HUES6 (cell line): ENCODE measurements at regions not wholly inside any gene's neighbourhood (a gene's known extent, or its start where the extent isn't known, plus 50 kb on each side); places are given as distances from the start of the nearest gene placed in this dataset.
"Not testable (repeated sequence)": the region's sequence is repeated elsewhere in the genome, so short reads cannot be mapped to it uniquely, and the experiment has no call there.

Experiments used
- H3K27ac ChIP-seq: 2 replicates; pipeline ENCODE4 v1.7.0; 2013; ENCODE audit warnings: low read depth, mild to moderate bottlenecking, low read length, inconsistent platforms
- H3K27me3 ChIP-seq: 2 replicates; pipeline ENCODE4 v1.6.1; 2013; ENCODE audit warnings: low read length; ENCODE audit not compliant: control insufficient read depth, insufficient read depth
- H3K36me3 ChIP-seq: 2 replicates; pipeline ENCODE4 v1.6.1; 2013; ENCODE audit warnings: low read length; ENCODE audit not compliant: control insufficient read depth, insufficient read depth
- H3K4me1 ChIP-seq: 2 replicates; pipeline ENCODE4 v1.6.1; 2013; ENCODE audit warnings: low read length; ENCODE audit not compliant: control insufficient read depth, insufficient read depth
- H3K4me3 ChIP-seq: 2 replicates; pipeline ENCODE4 v1.5.1; 2013; ENCODE audit warnings: low read depth, low read length
- H3K9ac ChIP-seq: one replicate; pipeline ENCODE4 v1.6.1; 2013; ENCODE audit warnings: mild to moderate bottlenecking, low read length
- H3K9me3 ChIP-seq: 2 replicates; pipeline ENCODE4 v1.6.1; 2013; ENCODE audit warnings: low read depth, low read length; ENCODE audit not compliant: control insufficient read depth, insufficient read depth

DNA sequence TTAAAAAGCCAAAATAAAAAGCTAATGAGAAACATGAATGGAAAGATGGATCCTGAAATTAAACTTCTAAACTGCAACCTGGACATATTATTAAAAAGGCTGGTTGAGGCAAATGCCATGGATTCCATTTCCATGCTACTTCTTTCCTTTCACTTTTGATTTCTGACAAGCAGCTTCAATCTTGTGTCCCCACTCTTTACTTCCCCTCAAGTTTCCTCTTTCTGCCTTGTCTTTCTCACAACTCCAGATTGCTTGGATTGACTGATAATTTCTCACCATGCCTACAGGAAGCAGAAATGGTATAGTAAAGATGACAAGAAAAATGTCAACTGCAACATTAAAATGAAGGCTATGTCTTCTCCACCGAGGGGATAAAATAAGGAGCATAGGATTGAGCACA lies 1136.7 kb downstream of the TUSC7 start:
- H3K4me1 ChIP-seq, result no peaks in the 10 kb centered on the region
- H3K36me3 ChIP-seq, result no peaks in the 10 kb centered on the region
- no peak overlapping the region for H3K9ac ChIP-seq
- H3K27ac ChIP-seq, result no peak overlapping the region
- H3K9me3 ChIP-seq, result no peaks in the 10 kb centered on the region
- H3K27me3 ChIP-seq, result no peaks in the 10 kb centered on the region
- H3K4me3 ChIP-seq, result no peak overlapping the region

DNA sequence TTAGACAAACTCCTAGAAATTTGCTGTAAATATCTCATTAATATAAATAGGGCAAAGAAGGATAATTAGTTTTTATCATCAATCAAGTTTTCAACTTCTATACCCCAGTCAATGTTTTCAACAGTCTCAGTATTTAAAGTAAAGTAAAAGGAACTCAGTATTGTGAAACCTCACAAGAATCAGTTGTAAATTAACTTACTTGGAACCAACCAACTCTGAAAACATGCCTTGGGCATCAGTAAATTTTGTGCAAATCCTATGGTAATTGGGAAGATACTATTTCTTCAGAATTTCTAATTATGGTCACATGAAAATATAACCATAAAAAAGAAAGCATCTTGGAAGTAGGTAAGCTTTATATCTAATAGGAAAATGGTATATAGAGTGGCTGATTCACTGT lies 1139.0 kb downstream of the TUSC7 start:
- H3K4me1 ChIP-seq, result no peaks in the 10 kb centered on the region
- no peaks in the 10 kb centered on the region for H3K36me3 ChIP-seq
- H3K27me3 ChIP-seq, result no peaks in the 10 kb centered on the region
- no peak overlapping the region for H3K27ac ChIP-seq
- H3K9me3 ChIP-seq, result 0 out of 2 replicates have a peak, but pooled peaks cover 3% of the 10 kb centered on the region
- no peak overlapping the region for H3K4me3 ChIP-seq
- H3K9ac ChIP-seq, result no peak overlapping the region

- H3K9ac ChIP-seq, result no peak overlapping the region
- H3K4me3 ChIP-seq, result no peak overlapping the region
- no peaks in the 10 kb centered on the region for H3K36me3 ChIP-seq
- H3K27me3 ChIP-seq, result no peaks in the 10 kb centered on the region
- H3K9me3 ChIP-seq, result 0 out of 2 replicates have a peak, but pooled peaks cover 3% of the 10 kb centered on the region
- H3K27ac ChIP-seq, result no peak overlapping the region
- no peaks in the 10 kb centered on the region for H3K4me1 ChIP-seq
Measured at GRCh38 chr3:117853923-117854668, 1144.5 kb downstream of the TUSC7 start.

DNA sequence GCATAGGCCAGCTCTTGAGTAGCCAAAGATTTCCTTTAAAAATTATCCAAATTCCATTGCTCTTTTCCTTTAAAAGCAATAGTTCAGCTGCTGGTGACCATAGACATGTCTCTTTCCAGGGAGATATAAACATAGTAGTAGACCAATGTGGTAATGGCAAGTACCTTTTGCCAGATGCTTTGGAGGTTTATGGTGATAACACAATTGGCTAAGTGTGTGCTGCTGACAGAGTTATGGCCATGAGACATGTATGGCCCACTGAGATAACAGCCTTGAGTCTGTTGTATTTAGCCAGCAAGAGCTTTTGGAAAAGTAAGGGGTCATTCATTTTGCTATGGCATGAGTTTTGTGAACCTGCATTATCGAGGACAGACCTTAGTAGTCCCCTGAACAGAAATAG lies 1146.8 kb downstream of the TUSC7 start:
- no peaks in the 10 kb centered on the region for H3K27me3 ChIP-seq
- no peaks in the 10 kb centered on the region for H3K4me1 ChIP-seq
- no peaks in the 10 kb centered on the region for H3K36me3 ChIP-seq
- no peak overlapping the region for H3K4me3 ChIP-seq
- no peak overlapping the region for H3K27ac ChIP-seq
- H3K9ac ChIP-seq, result no peak overlapping the region
- 0 out of 2 replicates have a peak, but pooled peaks cover 3% of the 10 kb centered on the region for H3K9me3 ChIP-seq

DNA sequence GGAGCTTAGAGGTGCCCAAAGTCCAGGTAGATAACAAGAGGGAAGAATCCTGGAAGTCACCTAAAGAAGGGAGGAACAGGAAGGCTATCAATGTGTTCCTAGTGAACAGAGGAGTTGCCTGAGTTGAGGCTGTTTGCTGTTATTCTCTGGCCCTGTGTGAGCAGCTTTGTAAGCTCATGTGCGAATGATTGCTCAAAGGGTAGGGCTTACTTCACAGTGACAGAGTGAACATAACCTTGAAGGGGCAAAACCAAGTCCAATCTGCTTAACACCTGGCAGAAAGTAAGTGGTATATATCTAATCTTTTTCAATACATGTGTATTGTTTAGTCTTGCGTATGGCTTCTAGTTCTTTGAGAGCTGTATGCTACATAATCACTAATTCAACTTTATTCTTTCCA lies 1153.6 kb downstream of the TUSC7 start:
- Histone ChIP-seq H3K4me3 (no peak overlapping the region), H3K36me3 (no peaks in the 10 kb centered on the region), H3K4me1 (no peaks in the 10 kb centered on the region), H3K27ac (no peak overlapping the region), H3K9me3 (no peaks in the 10 kb centered on the region), H3K9ac (no peak overlapping the region), H3K27me3 (no peaks in the 10 kb centered on the region)

GRCh38 chr3:117865338-117865737 lies 1155.8 kb downstream of the TUSC7 start:
- no peak overlapping the region for H3K9ac ChIP-seq
- no peaks in the 10 kb centered on the region for H3K9me3 ChIP-seq
- H3K4me1 ChIP-seq, result no peaks in the 10 kb centered on the region
- H3K27ac ChIP-seq, result no peak overlapping the region
- no peaks in the 10 kb centered on the region for H3K27me3 ChIP-seq
- no peak overlapping the region for H3K4me3 ChIP-seq
- H3K36me3 ChIP-seq, result no peaks in the 10 kb centered on the region

- Histone ChIP-seq H3K36me3 (no peaks in the 10 kb centered on the region), H3K27me3 (no peaks in the 10 kb centered on the region), H3K4me3 (no peak overlapping the region), H3K9me3 (no peaks in the 10 kb centered on the region), H3K27ac (no peak overlapping the region), H3K4me1 (peaks cover under 1% of the 10 kb centered on the region; the same call in 1 of the 2 replicates), H3K9ac (no peak overlapping the region)
Measured at GRCh38 chr3:117868766-117869165, 1159.2 kb downstream of the TUSC7 start.

GRCh38 chr3:117871934-117872333 lies 1162.4 kb downstream of the TUSC7 start:
- no peak overlapping the region for H3K4me3 ChIP-seq
- no peaks in the 10 kb centered on the region for H3K36me3 ChIP-seq
- peaks cover 10% of the 10 kb centered on the region for H3K4me1 ChIP-seq
- H3K9ac ChIP-seq, result no peak overlapping the region
- no peaks in the 10 kb centered on the region for H3K9me3 ChIP-seq
- H3K27ac ChIP-seq, result no peak overlapping the region
- H3K27me3 ChIP-seq, result no peaks in the 10 kb centered on the region

DNA sequence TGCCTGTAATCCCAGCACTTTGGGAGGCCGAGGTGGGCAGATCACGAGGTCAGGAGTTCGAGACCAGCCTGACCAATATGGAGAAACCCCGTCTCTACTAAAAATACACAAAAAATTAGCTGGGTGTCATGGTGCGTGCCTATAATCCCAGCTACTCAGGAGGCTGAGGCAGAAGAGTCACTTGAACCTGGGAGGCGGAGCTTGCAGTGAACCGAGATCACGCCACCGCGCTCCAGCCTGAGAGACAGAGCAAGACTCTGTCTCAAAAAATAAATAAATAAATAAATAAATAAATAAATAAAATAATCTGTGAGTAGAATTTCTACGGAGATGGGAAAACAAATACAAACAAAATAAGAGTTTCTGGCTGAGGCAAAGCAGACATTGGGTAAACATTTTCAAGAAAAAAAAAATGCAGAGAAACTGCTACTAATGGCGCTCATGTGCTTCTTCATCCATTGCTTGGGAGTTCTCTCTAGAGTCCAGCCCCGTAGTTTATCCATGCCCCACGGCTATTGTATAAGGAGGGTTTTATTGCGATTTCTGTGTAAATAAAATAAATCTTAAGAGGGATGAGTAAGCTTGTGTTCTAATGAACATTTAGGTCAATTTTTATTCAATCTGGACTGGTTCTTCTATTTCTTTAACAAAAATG lies 1161.9 kb downstream of the IGSF11 start:
- H3K36me3 ChIP-seq, H3K9me3 ChIP-seq, H3K9ac ChIP-seq, H3K27me3 ChIP-seq, H3K4me3 ChIP-seq, H3K27ac ChIP-seq: not testable (repeated sequence)
- H3K4me1 ChIP-seq, result peaks cover 10% of the 10 kb centered on the region

- Histone ChIP-seq H3K4me3 (no peak overlapping the region), H3K9ac (no peak overlapping the region), H3K27me3 (no peaks in the 10 kb centered on the region), H3K36me3 (no peaks in the 10 kb centered on the region), H3K27ac (no peak overlapping the region), H3K9me3 (no peaks in the 10 kb centered on the region), H3K4me1 (peaks cover 10% of the 10 kb centered on the region)
Measured at GRCh38 chr3:117873249-117873600, 1161.4 kb downstream of the IGSF11 start.

- Histone ChIP-seq H3K9me3 (no peaks in the 10 kb centered on the region), H3K4me3 (no peak overlapping the region), H3K4me1 (peaks cover 10% of the 10 kb centered on the region), H3K36me3 (no peaks in the 10 kb centered on the region), H3K27ac (no peak overlapping the region), H3K9ac (no peak overlapping the region), H3K27me3 (no peaks in the 10 kb centered on the region)
Measured at GRCh38 chr3:117874028-117874690, 1160.5 kb downstream of the IGSF11 start.
